ENCODE measurements at regions not wholly inside any gene's neighbourhood (a gene's known extent, or its start where the extent isn't known, plus 50 kb on each side); places are given as distances from the start of the nearest gene placed in this dataset.

GRCh38 chr5:114250536-114250935 lies 111.3 kb upstream of the KCNN2 start:
- no peak for DNase-seq (ENCODE audit: low read depth)

DNA sequence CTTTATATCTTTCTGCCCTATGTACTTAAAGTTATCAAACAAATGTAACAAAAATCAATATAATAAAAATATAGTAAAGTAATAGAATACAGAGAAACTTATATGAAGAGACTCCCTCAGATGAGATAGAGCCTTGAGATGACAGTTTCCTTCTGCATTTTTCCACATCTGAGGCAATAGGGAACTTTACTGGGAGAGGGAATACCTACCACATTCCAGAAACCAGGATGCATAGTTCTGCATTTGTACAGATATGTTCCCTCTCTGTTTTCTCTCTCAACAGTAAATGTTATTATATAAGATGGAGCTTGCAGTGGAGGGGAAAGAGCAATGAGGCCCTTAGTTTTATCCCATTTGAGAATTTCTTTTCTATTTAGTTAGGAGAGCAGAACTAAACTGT lies 109.6 kb upstream of the KCNN2 start:
- DNase-seq (ENCODE audit: low read depth): no peak

DNA sequence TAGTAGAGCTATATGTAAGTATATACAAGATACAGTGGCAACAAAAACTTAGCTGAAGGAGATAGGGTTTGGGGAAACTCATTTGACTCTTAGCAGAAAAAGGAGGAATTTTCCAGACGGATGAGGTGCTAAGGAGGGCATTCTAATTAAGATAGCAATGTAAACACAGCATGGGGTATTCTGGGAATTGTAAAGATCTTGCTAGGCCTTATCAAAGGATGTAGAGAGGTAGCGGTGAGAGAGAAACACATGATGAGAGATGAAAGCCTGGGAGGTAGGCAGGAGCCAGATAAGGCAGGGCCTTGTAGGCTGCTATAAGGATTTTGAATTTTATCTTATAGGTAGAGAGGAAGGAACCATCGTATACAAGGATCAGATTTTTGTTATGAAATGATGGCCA lies 106.6 kb upstream of the KCNN2 start:
- DNase-seq (ENCODE audit: low read depth): no peak

DNA sequence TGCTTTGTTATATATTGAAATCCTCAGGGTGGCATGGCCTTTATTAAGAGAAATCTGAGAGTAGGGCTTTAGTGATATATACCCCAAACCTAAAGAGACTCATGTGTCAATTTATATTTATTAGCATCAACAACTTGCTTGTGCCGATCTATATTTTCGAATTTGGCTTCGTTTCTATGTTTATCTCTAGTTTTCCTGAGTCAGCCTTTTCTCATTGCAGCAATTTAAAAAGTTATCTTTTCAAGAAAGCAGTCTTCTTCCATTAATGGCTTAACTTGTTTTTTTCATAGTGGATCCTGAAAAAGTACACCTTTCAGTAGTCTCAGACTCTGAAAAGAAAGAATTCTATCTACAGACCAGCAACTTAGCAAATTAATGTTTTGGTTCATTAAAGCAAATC lies 99.9 kb upstream of the KCNN2 start:
- no peak for DNase-seq (ENCODE audit: low read depth)

GRCh38 chr5:114265432-114266060 lies 96.3 kb upstream of the KCNN2 start:
- no peak for DNase-seq (ENCODE audit: low read depth)

GRCh38 chr5:114266374-114266773 lies 95.5 kb upstream of the KCNN2 start:
- DNase-seq (ENCODE audit: low read depth): no peak

- no peak for DNase-seq (ENCODE audit: low read depth)
Measured at GRCh38 chr5:114296191-114296590, 65.7 kb upstream of the KCNN2 start.

DNA sequence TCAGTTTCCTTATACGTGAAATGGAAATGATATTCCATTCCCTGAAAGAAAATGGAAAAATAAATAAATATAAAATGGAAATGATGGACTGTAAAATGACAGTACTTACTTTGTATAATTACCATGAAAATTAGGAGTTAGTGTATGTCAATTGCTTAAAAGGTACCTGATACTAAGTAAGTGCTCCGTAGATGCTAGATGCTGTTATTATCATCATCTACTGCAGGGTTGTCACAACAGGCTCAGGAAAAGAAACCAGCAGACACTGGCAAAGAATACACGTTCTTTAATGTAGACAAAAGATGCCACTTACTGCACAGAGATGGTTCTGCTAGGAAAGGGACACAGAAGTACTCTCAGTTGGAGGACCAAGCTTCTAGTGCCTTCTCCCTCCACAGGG lies 64.0 kb upstream of the KCNN2 start:
- no peak for DNase-seq (ENCODE audit: low read depth)

DNA sequence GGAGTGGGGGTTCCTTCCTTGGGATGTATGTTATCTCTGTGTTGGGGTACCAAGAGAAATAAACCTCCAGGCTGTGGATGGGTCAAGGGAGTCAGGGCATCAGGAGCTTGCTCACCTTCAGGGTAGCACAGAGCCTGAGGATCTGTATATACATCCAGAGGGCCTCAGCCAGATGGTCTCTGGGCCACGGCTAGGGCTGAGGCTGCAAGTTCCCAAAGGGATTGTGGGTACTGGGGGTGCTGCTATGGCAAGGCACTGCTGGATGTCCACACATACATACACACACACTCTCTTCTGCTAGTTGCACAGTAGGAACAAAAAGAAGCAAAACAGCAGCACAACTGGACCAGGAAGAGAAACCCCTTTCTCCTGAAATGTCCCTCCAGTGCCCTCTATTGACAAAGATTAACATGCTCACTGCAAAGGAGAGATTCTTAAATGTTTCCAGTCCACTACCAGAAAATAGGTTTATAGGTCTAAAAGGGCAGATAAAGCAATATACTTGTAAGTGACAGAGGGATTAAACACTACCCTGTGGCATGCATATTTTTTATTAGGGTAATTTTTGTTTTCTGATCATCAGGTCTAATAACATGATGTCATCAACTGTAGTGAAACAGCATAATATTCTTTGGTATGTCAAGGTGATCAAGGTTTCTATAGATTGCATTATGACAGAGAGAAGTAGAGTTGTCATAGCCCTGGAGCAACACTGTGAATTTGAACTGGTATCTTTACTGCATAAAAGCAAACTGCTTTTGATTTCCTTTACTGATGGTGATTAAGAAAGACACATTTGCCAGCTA lies 56.3 kb upstream of the KCNN2 start:
- peak; percentile 27 for DNase-seq (ENCODE audit: low read depth)

GRCh38 chr5:114308017-114308416 lies 53.9 kb upstream of the KCNN2 start:
- DNase-seq (ENCODE audit: low read depth): no peak

DNA sequence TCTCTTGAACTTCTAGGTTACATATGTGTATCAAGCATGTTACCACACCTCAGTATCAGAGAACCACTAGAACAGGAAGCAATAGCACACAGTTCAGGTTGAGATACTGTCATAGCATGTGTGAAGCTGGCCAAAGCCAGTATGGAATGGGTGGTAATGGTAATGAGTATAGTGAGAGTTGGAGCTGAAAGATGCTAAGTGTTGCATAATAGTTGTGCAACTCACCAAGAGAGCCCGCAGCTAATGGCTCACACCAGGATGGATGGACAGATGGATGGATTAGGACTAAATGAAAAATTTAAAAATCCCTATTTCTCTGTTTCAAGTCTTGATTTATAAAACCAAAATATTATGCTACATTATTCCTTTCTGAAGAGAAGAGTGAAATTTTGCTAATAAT lies 53.4 kb upstream of the KCNN2 start:
- no peak for DNase-seq (ENCODE audit: low read depth)

DNA sequence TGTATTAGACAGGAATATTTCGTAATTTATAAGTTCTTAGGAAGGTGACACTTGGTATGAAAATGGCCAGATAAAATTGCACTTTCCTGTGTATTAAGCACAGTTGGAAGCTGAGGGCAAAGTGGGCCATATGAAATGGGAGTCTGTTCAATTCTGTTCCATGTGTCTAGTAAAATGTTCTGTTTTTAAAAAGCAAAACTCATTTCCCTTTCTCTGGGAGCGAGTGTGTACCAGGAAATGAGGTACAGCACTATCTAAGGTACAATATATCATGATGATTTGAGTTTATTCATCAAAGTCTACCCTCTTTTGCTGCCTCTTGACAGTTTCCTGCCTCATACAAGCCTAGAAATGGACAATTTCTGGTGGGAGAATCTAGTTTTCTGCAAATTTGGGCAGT lies 51.2 kb upstream of the KCNN2 start:
- DNase-seq (ENCODE audit: low read depth): no peak

- no peak for DNase-seq (ENCODE audit: low read depth)
Measured at GRCh38 chr5:114311281-114311680, 50.6 kb upstream of the KCNN2 start.

- no peak for DNase-seq (ENCODE audit: low read depth)
Measured at GRCh38 chr5:114311968-114312367, 49.9 kb upstream of the KCNN2 start.

All from fibroblast of the conjunctiva (primary cell).